RWPE1 (cell line): ENCODE measurements at regions not wholly inside any gene's neighbourhood (a gene's known extent, or its start where the extent isn't known, plus 50 kb on each side); places are given as distances from the start of the nearest gene placed in this dataset.

Experiments
- CTCF ChIA-PET: fragments of 350-600 bp; sonication (Branson Sonifier 250); formaldehyde crosslinking; extraction: SDS; loops from one replicate; lab custom pipeline; 2021; lab: Yijun Ruan, JAX
- POLR2A ChIA-PET: fragments of 400-600 bp; formaldehyde crosslinking; extraction: SDS; loops from one replicate; lab custom pipeline; 2020; ENCODE audit warnings: antibody characterized with exemption; ENCODE audit not compliant: low non-redundant PET; lab: Yijun Ruan, JAX
- DNase-seq: peaks from one replicate; pipeline ENCODE4 v3.0.0; 2012; ENCODE audit warnings: low spot score
- H3K27ac ChIP-seq: fragments of 450-650 bp; 2 replicates; pipeline ENCODE4 v1.5.1; 2017
- TF ChIP-seq, protein P1 (sequence below): fragments of 450-650 bp; conservative IDR thresholded peaks from 2 replicates; pipeline ENCODE4 v1.5.1; 2017; ENCODE audit warnings: low read depth, mild to moderate bottlenecking

DNA sequence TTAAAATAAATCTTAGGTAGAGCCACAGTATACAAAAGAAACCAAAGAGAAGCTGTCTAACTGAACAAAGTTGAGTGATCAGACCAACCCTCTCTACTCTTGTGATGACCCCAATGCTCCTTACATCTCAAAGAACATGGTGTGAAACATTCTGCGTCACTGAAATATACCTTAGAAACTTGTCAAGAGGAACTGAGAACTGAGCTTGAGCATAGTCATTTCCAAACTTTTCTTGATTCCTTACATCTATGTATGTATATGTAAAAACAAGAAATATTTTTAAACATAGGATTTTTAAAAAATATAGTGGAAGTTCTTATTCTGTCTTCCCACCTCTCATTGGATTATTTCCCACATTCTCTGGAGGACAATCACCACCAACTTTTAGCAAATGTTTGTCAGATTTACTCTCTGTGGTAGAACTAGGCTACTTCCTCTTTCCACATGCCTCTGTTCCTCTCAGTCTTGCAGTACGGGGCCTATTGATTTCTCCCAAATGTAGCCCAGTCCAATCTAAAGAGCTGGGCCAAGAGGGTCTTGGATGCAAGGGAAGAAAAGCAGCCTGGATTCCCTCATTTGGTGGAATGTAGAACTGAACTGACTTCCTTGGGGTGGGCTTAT, 98.2 kb upstream of the HHIP start:
- H3K27ac ChIP-seq: no peak overlapping the region
- ChIA-PET CTCF (interaction anchor here (0.8 kb wide), 1 partner anchor 1723 kb away, joined by 3 read pairs; no protein-coding TSS in a partner anchor), POLR2A (no interaction called here)
- DNase-seq: no peak
- TF ChIP-seq, protein P1, sequence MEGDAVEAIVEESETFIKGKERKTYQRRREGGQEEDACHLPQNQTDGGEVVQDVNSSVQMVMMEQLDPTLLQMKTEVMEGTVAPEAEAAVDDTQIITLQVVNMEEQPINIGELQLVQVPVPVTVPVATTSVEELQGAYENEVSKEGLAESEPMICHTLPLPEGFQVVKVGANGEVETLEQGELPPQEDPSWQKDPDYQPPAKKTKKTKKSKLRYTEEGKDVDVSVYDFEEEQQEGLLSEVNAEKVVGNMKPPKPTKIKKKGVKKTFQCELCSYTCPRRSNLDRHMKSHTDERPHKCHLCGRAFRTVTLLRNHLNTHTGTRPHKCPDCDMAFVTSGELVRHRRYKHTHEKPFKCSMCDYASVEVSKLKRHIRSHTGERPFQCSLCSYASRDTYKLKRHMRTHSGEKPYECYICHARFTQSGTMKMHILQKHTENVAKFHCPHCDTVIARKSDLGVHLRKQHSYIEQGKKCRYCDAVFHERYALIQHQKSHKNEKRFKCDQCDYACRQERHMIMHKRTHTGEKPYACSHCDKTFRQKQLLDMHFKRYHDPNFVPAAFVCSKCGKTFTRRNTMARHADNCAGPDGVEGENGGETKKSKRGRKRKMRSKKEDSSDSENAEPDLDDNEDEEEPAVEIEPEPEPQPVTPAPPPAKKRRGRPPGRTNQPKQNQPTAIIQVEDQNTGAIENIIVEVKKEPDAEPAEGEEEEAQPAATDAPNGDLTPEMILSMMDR: no peak

DNA sequence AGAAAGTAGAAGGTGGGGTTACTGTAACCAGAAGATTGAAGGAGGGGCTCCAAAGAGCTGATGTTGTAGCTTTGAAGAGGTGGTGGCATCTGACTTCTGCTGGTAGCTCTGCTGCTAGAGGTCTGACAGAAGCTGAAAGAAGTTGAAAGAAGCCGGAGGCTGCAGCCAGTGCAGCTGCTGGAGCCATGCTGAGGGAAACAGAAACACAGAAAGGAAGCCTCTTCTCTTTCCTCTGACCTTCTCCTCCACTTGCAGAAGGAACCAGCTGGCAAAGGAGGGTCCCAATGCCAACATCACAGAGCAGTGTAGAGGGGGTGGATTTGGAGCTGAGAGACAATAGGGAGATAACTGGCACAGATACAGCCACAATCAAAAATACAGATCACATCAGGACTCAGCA, 89.3 kb upstream of the HHIP start:
- H3K27ac ChIP-seq: no peak overlapping the region
- no peak for DNase-seq
- CTCF ChIA-PET: no interaction called here
- POLR2A ChIA-PET: no interaction called here
- TF ChIP-seq, protein P1: no peak

DNA sequence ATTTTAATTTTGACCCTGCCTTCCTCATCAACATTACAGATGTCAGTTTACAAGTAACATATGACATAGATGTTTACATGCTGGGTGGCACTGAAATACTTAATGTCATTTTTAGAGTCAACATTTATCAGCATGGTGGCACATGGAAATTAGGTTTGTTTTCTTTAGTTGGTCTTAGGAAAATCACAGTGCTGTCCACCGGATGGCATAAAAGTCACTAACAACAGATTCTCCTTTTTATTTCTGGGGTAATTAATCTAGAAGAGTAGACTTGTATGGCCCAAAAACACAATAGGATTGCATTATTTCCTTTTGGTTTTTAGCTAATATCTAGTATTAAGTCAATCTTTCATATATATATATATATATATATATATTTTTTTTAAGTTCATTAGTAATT, 88.6 kb upstream of the HHIP start:
- DNase-seq: no peak
- TF ChIP-seq, protein P1: no peak
- POLR2A ChIA-PET: no interaction called here
- CTCF ChIA-PET: no interaction called here
- H3K27ac ChIP-seq: no peak overlapping the region

DNA sequence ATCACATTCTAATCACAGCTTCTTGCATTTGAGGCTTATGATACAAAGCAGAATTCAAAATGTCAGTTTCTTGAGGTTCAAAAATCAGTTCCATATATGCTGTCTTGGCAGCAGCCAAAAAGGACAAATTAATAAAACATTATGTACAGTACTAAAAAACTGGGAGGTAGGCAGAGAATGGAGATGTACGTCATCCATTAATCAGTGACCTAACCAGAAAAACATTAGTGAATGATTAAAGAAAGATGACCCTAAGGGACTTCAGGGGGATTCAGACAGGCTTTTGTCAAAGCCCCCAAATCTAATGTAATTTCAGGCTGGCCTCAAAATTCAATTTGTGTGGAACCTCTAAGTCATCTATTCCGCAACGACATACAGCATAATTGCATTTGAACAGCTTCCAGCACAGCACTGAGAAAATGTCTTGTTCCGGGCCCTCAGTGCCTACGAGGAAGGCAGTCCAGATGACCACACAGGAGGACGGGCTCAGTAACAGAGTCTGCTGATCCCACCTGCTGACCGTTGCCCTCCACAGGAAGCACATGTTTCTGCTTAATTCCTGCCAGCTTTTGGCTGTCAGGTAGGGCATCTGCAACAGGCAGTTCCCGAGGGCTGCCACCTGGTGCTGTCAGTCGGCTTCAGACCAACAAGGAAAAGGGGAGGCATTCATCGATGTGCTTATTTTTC, 83.8 kb upstream of the HHIP start:
- POLR2A ChIA-PET: no interaction called here
- no peak for DNase-seq
- TF ChIP-seq, protein P1: no peak
- H3K27ac ChIP-seq: no peak overlapping the region
- CTCF ChIA-PET: no interaction called here

DNA sequence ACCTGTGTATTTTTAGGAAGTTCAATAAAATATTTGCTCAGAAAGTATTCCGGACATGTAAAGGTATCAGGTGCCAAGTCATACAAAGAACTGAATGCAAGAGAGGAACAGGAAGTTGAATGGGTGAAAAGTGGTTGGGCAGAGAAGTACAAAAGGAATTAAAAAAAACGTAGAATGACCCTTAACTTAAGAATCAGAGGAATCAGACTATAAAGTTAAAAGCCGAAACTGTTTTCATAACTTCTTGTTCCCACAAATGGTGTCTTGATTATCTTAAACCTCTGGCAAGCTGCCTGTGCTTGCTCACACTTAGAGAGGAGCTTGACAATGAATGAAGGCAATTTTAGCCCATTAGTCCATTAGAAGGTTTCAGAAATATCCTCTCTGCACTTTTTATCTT, 81.6 kb upstream of the HHIP start:
- DNase-seq: no peak
- no peak overlapping the region for H3K27ac ChIP-seq
- CTCF ChIA-PET: no interaction called here
- POLR2A ChIA-PET: no interaction called here
- TF ChIP-seq, protein P1: no peak

DNA sequence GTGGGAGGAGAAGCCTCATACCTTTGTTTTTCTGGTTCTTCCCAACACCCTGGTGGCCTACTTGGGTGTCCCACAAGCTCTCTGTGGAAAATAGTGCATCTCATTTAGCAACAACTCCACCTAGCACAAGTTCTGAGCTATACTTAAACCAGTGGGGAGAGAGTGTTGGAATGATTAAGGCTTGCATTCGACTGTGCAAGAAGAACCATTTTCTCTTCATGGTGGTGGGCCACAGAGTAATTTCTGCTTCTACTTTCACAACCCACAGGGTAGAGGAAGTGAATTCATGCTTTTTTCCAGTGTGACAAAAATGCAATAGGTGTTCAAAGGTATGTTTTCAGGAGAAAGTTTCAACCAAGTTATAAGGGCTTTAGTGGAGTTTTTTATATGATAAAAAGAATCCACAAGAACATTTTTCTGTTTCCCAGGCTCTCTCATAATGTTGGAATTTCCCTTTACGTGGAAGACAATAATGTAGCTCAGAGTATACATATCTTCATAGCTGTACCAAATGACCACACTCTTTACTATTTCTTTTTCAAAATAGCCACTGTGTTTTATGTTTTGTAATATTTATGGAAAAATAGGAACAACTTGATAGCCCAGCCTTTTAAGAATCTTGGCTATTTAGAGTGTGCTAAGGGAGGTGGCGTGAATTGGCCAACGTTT, 80.3 kb upstream of the HHIP start:
- TF ChIP-seq, protein P1: no peak
- no peak for DNase-seq
- ChIA-PET CTCF (no interaction called here), POLR2A (no interaction called here)
- no peak overlapping the region for H3K27ac ChIP-seq
